Common myeloid progenitor, CD34-positive (primary cell): ENCODE measurements at regions not wholly inside any gene's neighbourhood (a gene's known extent, or its start where the extent isn't known, plus 50 kb on each side); places are given as distances from the start of the nearest gene placed in this dataset.
A peak's percentile ranks its signal among the peaks of the same experiment; 100 is the strongest.

Experiments
- CTCF ChIA-PET: fragments of 350-600 bp; sonication (Branson Sonifier 250); formaldehyde crosslinking; loops from one replicate; lab custom pipeline; 2021; ENCODE audit warnings: antibody characterized with exemption; lab: Charles Lee
- POLR2A ChIA-PET: fragments of 350-600 bp; sonication (Branson Sonifier 250); formaldehyde crosslinking; loops from one replicate; lab custom pipeline; 2021; ENCODE audit warnings: antibody characterized with exemption; lab: Charles Lee
- DNase-seq, 3 donors: peaks; one replicate each; pipeline versions ENCODE4 v3.0.0 to v3.0.0-alpha.2; 2013
- H3K27ac ChIP-seq, 2 experiments: 1 replicate in 1 of 2; 2 replicates in 1 of 2; pipeline ENCODE4 v1.7.0; 2013; ENCODE audit warnings: inconsistent platforms in 2 of 2, low read length in 2 of 2, mild to moderate bottlenecking in 2 of 2, low read depth in 1 of 2, moderate library complexity in 1 of 2; ENCODE audit not compliant: severe bottlenecking in 2 of 2, insufficient read depth in 1 of 2, poor library complexity in 1 of 2
- H3K27me3 ChIP-seq, 5 experiments: replicated peaks in 2 of 5; 1 replicate in 3 of 5; 2 replicates in 2 of 5; pipeline versions ENCODE4 v1.6.1 to v1.7.0; 2013; ENCODE audit warnings: low read length in 4 of 5, mild to moderate bottlenecking in 2 of 5, moderate library complexity in 2 of 5, inconsistent platforms in 1 of 5; ENCODE audit not compliant: insufficient read depth in 5 of 5, control insufficient read depth in 4 of 5
- H3K36me3 ChIP-seq, 4 experiments: 1 replicate in 2 of 4; 2 replicates in 2 of 4; pipeline versions ENCODE4 v1.6.1 to v1.7.0; 2013; ENCODE audit warnings: low read length in 3 of 4, control low read depth in 1 of 4, mild to moderate bottlenecking in 1 of 4; ENCODE audit not compliant: control insufficient read depth in 4 of 4, insufficient read depth in 4 of 4
- H3K4me1 ChIP-seq, 4 experiments: 1 replicate in 3 of 4; 2 replicates in 1 of 4; pipeline versions ENCODE4 v1.6.1 to v1.7.1; 2013; ENCODE audit warnings: low read length in 3 of 4, mild to moderate bottlenecking in 3 of 4, control low read depth in 1 of 4, inconsistent platforms in 1 of 4, moderate library complexity in 1 of 4; ENCODE audit not compliant: control insufficient read depth in 4 of 4, insufficient read depth in 4 of 4; ENCODE audit errors: control extremely low read depth in 1 of 4
- H3K4me3 ChIP-seq, 7 experiments: 1 replicate in 4 of 7; 2 replicates in 3 of 7; pipeline versions ENCODE4 v1.5.1 to v1.7.0; 2013; ENCODE audit warnings: mild to moderate bottlenecking in 7 of 7, low read length in 6 of 7, moderate library complexity in 6 of 7, inconsistent platforms in 2 of 7, low read depth in 2 of 7, control low read depth in 1 of 7; ENCODE audit not compliant: insufficient read depth in 4 of 7, control insufficient read depth in 1 of 7; ENCODE audit errors: extremely low read depth in 1 of 7
- H3K9me3 ChIP-seq, 5 experiments: 1 replicate in 4 of 5; 2 replicates in 1 of 5; pipeline versions ENCODE4 v1.6.1 to v1.7.1; 2013; ENCODE audit warnings: low read length in 4 of 5, mild to moderate bottlenecking in 2 of 5, inconsistent platforms in 1 of 5, low read depth in 1 of 5, moderate library complexity in 1 of 5; ENCODE audit not compliant: control insufficient read depth in 4 of 5, insufficient read depth in 2 of 5; ENCODE audit errors: control extremely low read depth in 1 of 5
- WGBS: methylation state at CpG from one replicate; pipeline ENCODE4 v1.1.5; 2013; ENCODE audit not compliant: insufficient coverage; 5-methylcytosine and 5-hydroxymethylcytosine counted together

GRCh38 chr2:196263181-196263747 lies 91.9 kb upstream of the STK17B start:
- WGBS, result 7% methylated on average over 4 of the region's 8 CpGs
- H3K27me3 ChIP-seq, result no peaks in the 10 kb centered on the region
- H3K4me1 ChIP-seq, result peaks cover 47 to 73% (median 58%) of the 10 kb centered on the region in 4 experiments
- H3K36me3 ChIP-seq, result no peaks in the 10 kb centered on the region
- DNase-seq, result peak; percentile 63 to 93 (median 88)
- CTCF ChIA-PET, result interaction anchor here (1.0 to 1.4 kb wide), 4 partner anchors 12 to 31 kb away, joined by 3 read pairs; no protein-coding TSS in a partner anchor
- POLR2A ChIA-PET, result interaction anchor here (0.6 to 1.3 kb wide), 3 partner anchors 12 to 23 kb away, joined by 3 read pairs; no protein-coding TSS in a partner anchor
- H3K9me3 ChIP-seq, result no peaks in the 10 kb centered on the region
- H3K27ac ChIP-seq, result peak overlapping the region; percentile 62 to 77
- peak overlapping the region in 3 of 7 experiments; percentile 14 to 30 (median 21) for H3K4me3 ChIP-seq

DNA sequence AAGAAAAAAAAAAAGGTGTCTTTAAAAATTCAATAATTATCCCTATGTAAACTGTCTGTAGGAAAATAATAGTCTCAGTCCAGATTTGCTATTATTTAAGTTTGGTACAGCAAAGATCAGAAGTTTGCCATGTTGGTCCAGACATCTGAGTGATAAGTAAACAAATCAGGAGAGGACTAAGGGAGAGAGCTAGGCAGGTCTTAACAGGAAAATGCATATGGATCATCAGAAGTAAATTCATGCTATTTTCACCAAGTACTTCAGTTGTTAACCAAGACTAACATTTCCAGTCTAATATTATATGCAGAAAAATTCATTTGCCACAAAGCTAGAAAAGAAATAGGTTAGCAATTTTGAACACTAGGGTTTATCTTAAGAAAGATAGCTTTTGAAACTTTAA lies 95.0 kb upstream of the STK17B start:
- no peak for DNase-seq
- Histone ChIP-seq H3K9me3 (no peaks in the 10 kb centered on the region), H3K4me1 (peaks cover 39 to 74% (median 51%) of the 10 kb centered on the region in 4 experiments), H3K27ac (no peak overlapping the region), H3K27me3 (no peaks in the 10 kb centered on the region), H3K4me3 (no peak overlapping the region), H3K36me3 (no peaks in the 10 kb centered on the region)
- CTCF ChIA-PET, result interaction anchor here (0.9 to 1.9 kb wide), 5 partner anchors 10 to 188 kb away, joined by 3 to 6 read pairs (median 3); no protein-coding TSS in a partner anchor
- POLR2A ChIA-PET, result no interaction called here

GRCh38 chr2:196266855-196267254 lies 95.5 kb upstream of the STK17B start:
- Histone ChIP-seq H3K27me3 (no peaks in the 10 kb centered on the region), H3K9me3 (no peaks in the 10 kb centered on the region), H3K27ac (no peak overlapping the region), H3K4me1 (peaks cover 38 to 74% (median 51%) of the 10 kb centered on the region in 4 experiments), H3K4me3 (no peak overlapping the region), H3K36me3 (no peaks in the 10 kb centered on the region)
- POLR2A ChIA-PET, result no interaction called here
- DNase-seq, result no peak
- CTCF ChIA-PET, result interaction anchor here (0.9 to 1.9 kb wide), 6 partner anchors 10 to 188 kb away, joined by 3 to 6 read pairs (median 4); no protein-coding TSS in a partner anchor

DNA sequence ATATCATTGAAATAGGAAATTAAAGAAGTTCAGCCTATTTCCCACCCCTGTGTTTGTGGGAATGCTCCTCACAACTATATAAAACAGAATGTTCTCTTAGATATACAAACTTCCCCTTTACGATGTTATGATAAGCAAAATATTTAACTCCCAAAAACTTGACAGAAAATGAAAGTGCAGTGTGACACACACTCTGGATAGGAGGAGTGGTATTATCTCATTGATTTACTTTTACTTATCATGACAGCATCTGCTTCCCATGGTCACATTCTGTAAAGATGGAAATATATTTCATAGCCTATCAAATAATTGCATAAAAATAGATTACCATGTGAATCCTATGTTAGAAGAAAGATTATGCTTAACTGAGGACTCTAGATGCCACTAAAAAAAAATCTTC lies 96.6 kb upstream of the STK17B start:
- peak overlapping the region; percentile 80 to 81 for H3K27ac ChIP-seq
- H3K36me3 ChIP-seq, result no peaks in the 10 kb centered on the region
- no peaks in the 10 kb centered on the region for H3K9me3 ChIP-seq
- WGBS, result no CpG with 5 or more reads among the region's 1 CpG
- H3K4me3 ChIP-seq, result peak overlapping the region in 2 of 7 experiments; percentile 43 to 59
- ChIA-PET POLR2A (interaction anchor here (0.6 kb wide), 1 partner anchor 19 kb away, joined by 3 read pairs; no protein-coding TSS in a partner anchor), CTCF (interaction anchor here (0.9 to 1.9 kb wide), 2 partner anchors 9 to 26 kb away, joined by 5 to 6 read pairs; no protein-coding TSS in a partner anchor)
- H3K4me1 ChIP-seq, result peaks cover 26 to 62% (median 41%) of the 10 kb centered on the region in 4 experiments
- DNase-seq, result peak; percentile 69 to 92 (median 87)
- H3K27me3 ChIP-seq, result no peaks in the 10 kb centered on the region

DNA sequence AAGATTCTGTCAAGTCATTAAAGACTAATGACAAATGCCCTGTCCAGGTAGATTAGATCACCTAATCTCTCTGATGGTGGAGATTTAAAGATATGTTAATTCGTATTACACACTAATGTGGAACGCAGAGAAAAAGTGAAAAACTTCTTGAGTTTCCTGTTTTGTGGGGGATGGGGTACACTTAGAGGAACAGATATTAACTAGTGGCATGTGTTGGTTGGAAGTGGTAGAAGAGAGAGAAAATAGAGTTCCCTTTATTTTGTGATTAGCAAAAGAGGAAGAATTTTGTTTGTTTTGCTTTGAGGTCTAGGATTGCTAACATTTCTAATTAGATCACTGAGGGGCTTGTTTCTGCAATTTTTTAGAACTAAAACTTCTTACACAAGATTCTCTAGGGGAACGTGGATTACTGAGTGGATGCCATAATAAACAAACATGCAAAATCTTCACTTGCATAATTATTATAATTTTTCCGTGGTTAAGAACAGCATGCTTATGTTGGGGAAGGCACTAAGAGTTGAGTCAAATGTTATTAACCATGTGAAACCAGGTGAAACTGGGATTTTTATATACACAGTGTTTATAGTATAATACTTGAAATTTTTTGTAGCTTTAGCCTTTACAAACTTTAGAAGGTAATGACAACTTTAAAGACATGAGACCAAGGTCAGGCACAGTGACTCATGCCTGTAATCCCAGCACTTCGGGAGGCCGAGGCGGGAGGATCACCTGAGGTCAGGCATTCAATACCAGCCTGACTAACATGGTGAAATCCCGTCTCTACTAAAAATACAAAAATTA lies 97.4 kb upstream of the STK17B start:
- ChIA-PET POLR2A (interaction anchor here (0.6 kb wide), 1 partner anchor 20 kb away, joined by 3 read pairs; no protein-coding TSS in a partner anchor), CTCF (no interaction called here)
- peak; percentile 54 to 88 (median 83) for DNase-seq
- Histone ChIP-seq H3K27ac (peak overlapping the region; percentile 80 to 81), H3K36me3 (no peaks in the 10 kb centered on the region), H3K4me1 (peaks cover 21 to 57% (median 34%) of the 10 kb centered on the region in 4 experiments), H3K27me3 (no peaks in the 10 kb centered on the region), H3K9me3 (no peaks in the 10 kb centered on the region), H3K4me3 (peak overlapping the region in 4 of 7 experiments; percentile 9 to 59 (median 36))
- 62% methylated on average over 6 of the region's 8 CpGs for WGBS

- POLR2A ChIA-PET, result no interaction called here
- Histone ChIP-seq H3K36me3 (no peaks in the 10 kb centered on the region), H3K27me3 (no peaks in the 10 kb centered on the region), H3K4me1 (peaks cover 33 to 64% (median 46%) of the 10 kb centered on the region in 4 experiments), H3K9me3 (no peaks in the 10 kb centered on the region), H3K4me3 (no peak overlapping the region), H3K27ac (no peak overlapping the region)
- WGBS, result 100% methylated on average over 1 of the region's 3 CpGs
- CTCF ChIA-PET, result interaction anchor here (0.9 to 1.2 kb wide), 4 partner anchors 33 to 198 kb away, joined by 3 read pairs; no protein-coding TSS in a partner anchor
- no peak for DNase-seq
Measured at GRCh38 chr2:196271795-196272194, 100.4 kb upstream of the STK17B start.
